Stomach (tissue), 8 donors: ENCODE measurements at regions not wholly inside any gene's neighbourhood (a gene's known extent, or its start where the extent isn't known, plus 50 kb on each side); places are given as distances from the start of the nearest gene placed in this dataset.

Source experiments
- DNase-seq, 2 donors: peaks; one replicate each; pipeline versions ENCODE4 v3.0.0 to v3.0.0-alpha.2; 2013 to 2019
- H3K27ac ChIP-seq, 5 donors: fragments of 200-600 bp in 4 of 5; sonication (generic) in 4 of 5; one replicate each; pipeline ENCODE4 v1.5.1; 2013 to 2019; ENCODE audit warnings: mild to moderate bottlenecking in 1 of 5, moderate library complexity in 1 of 5
- H3K27me3 ChIP-seq, 3 donors: fragments of 200-600 bp; sonication (generic); one replicate each; pipeline ENCODE4 v1.5.1; 2017 to 2019; ENCODE audit warnings: mixed run types in 1 of 3
- H3K36me3 ChIP-seq, 4 donors: fragments of 200-600 bp; sonication (generic); 1 replicate in 3 of 4; 2 replicates in 1 of 4; pipeline ENCODE4 v1.5.1; 2016 to 2019
- H3K4me1 ChIP-seq, 4 donors: fragments of 200-600 bp; sonication (generic); one replicate each; pipeline ENCODE4 v1.5.1; 2016 to 2019
- H3K4me3 ChIP-seq, 4 donors: fragments of 200-600 bp; sonication (generic) in 3 of 4; one replicate each; pipeline ENCODE4 v1.5.1; 2016 to 2019; ENCODE audit warnings: mild to moderate bottlenecking in 1 of 4
- H3K9me3 ChIP-seq, 4 donors: fragments of 200-600 bp; sonication (generic); one replicate each; pipeline ENCODE4 v1.5.1; 2016 to 2019
- EP300 ChIP-seq: sonication (generic); formaldehyde crosslinking; IDR thresholded peaks from one replicate; pipeline ENCODE4 v1.6.1; 2017; ENCODE audit warnings: antibody characterized with exemption
- POLR2A ChIP-seq, 4 donors: fragments of 450-650 bp; IDR thresholded peaks; one replicate each; pipeline ENCODE4 v1.6.1; 2016; ENCODE audit warnings: antibody characterized with exemption in 4 of 4, control low read depth in 2 of 4, mild to moderate bottlenecking in 1 of 4, moderate library complexity in 1 of 4
- POLR2AphosphoS5 ChIP-seq, 3 donors: sonication (generic); formaldehyde crosslinking; IDR thresholded peaks; one replicate each; pipeline ENCODE4 v1.6.1; 2016; ENCODE audit warnings: antibody characterized with exemption in 3 of 3
- WGBS, 5 donors: extraction: QIAGEN DNeasy Blood & Tissue Kit in 3 of 5; methylation state at CpG; one replicate each; pipeline versions ENCODE4 v1.1.5 to v1.1.7; 2013 to 2018; 5-methylcytosine and 5-hydroxymethylcytosine counted together
- intact Hi-C: fragments of 100-400 bp; cut with DNase I; formaldehyde crosslinking; loops from one replicate; pipeline ENCODE4 v1.15.1; 2023; ENCODE audit warnings: low total_unique reads
- TF ChIP-seq, protein P1 (sequence below), 7 experiments: fragments of 450-650 bp in 4 of 7; fragments of 200-600 bp in 3 of 7; sonication (generic) in 3 of 7; IDR thresholded peaks; one replicate each; pipeline ENCODE4 v1.5.1; 2016 to 2019; ENCODE audit warnings: antibody characterized with exemption in 7 of 7, control low read depth in 2 of 7, mild to moderate bottlenecking in 1 of 7
- donor health status: healthy with polysubstance abuse.
- donor health status: Bipolar disorder and iron deficiency.
- donor health status: healthy.

DNA sequence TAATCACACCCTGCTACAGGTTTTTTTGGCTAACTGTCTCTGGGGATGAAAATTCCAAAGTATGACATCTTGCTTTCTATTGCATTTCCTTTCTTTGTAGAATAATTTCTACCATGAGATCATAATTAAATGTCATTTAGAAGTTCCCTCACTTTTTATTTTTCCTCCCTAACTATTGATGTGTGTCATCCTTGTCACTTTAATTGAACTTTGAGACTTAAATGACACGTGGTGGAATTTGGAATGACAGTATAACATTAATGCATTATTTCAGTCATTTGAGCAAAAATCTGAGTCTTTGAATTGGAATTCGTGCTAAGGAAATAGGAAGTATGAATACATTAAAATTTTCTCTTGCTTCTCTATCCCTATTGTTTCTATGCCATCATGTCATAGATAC lies 745.4 kb downstream of the PDHA2 start:
- WGBS, 5 donors: 69 to 75% (median 74%) methylated on average over 2 of the region's 2 CpGs
- TF ChIP-seq, protein P1, sequence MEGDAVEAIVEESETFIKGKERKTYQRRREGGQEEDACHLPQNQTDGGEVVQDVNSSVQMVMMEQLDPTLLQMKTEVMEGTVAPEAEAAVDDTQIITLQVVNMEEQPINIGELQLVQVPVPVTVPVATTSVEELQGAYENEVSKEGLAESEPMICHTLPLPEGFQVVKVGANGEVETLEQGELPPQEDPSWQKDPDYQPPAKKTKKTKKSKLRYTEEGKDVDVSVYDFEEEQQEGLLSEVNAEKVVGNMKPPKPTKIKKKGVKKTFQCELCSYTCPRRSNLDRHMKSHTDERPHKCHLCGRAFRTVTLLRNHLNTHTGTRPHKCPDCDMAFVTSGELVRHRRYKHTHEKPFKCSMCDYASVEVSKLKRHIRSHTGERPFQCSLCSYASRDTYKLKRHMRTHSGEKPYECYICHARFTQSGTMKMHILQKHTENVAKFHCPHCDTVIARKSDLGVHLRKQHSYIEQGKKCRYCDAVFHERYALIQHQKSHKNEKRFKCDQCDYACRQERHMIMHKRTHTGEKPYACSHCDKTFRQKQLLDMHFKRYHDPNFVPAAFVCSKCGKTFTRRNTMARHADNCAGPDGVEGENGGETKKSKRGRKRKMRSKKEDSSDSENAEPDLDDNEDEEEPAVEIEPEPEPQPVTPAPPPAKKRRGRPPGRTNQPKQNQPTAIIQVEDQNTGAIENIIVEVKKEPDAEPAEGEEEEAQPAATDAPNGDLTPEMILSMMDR (IDR thresholded peaks at IDR 0.05): no peak
- TF ChIP-seq EP300 (no peak), POLR2A (IDR thresholded peaks at IDR 0.05) (no peak)
- Histone ChIP-seq H3K4me3 (no peak overlapping the region), H3K9me3 (no peaks in the 10 kb centered on the region), H3K4me1 (no peaks in the 10 kb centered on the region), H3K27me3 (no peaks in the 10 kb centered on the region), H3K36me3 (no peaks in the 10 kb centered on the region), H3K27ac (no peak overlapping the region)
- no peak for DNase-seq
- intact Hi-C loops: no loop called here

DNA sequence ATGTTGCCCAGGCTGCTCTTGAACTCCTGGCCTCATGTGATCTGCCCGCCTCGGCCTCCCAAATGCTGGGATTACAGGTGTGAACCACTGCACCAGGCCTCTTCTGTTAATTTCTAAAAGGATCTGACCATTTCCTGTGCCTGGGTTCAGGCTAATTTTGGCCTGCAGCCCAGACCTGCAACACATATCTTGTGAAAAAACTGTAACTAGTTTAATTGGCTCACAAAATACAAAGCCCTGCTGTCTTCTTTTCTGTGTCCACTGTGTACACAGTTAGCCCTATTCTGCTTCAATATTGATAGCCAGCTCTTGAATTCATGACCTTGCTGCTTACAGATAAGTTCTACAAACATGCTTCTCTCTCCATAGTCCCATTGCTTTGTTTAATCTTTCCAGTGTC lies 753.5 kb downstream of the PDHA2 start:
- Histone ChIP-seq H3K36me3 (no peaks in the 10 kb centered on the region), H3K27me3 (no peaks in the 10 kb centered on the region), H3K4me1 (peaks cover 0 to 6% (median 0%) of the 10 kb centered on the region in 4 donors), H3K9me3 (no peaks in the 10 kb centered on the region), H3K27ac (no peak overlapping the region), H3K4me3 (no peak overlapping the region)
- 21 to 55% (median 28%) methylated on average over 2 of the region's 2 CpGs for WGBS, 5 donors
- peak; percentile 60 to 72 for DNase-seq
- intact Hi-C loops: no loop called here
- no peak for TF ChIP-seq POLR2A (IDR thresholded peaks at IDR 0.05)
- TF ChIP-seq POLR2AphosphoS5 (IDR thresholded peaks at IDR 0.05): peak in 2 of 3 donors; percentile 51 to 58

DNA sequence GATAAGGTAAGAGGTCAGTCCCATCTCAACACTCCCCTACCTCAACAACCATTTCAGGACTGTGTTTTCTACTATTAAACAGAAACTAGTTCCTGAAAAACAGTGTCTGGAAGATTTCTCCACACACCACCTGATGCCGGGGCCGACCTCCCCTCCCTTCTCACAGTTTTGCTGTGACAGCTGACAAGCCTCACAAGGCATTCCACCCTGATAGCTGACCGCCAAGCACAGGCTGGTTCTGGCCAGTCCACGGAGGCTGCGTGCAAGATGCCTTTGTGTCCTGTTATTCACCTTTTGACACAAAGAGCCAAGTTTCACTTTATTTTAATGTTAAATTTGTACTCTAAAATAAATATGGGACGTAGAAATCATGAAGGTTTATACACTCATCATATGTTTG lies 758.6 kb downstream of the PDHA2 start:
- H3K4me3 ChIP-seq: no peak overlapping the region
- H3K36me3 ChIP-seq: no peaks in the 10 kb centered on the region
- DNase-seq: peak in 1 of 2 donors; percentile 62
- H3K27me3 ChIP-seq: no peaks in the 10 kb centered on the region
- peaks cover 0 to 4% (median 0%) of the 10 kb centered on the region in 4 donors for H3K4me1 ChIP-seq
- H3K27ac ChIP-seq: no peak overlapping the region
- no peaks in the 10 kb centered on the region for H3K9me3 ChIP-seq
- 23 to 49% (median 39%) methylated on average over 6 of the region's 6 CpGs for WGBS, 5 donors
- intact Hi-C loops: no loop called here
- TF ChIP-seq, protein P1 (IDR thresholded peaks at IDR 0.05): no peak
- TF ChIP-seq EP300 (no peak), POLR2A (IDR thresholded peaks at IDR 0.05) (no peak), POLR2AphosphoS5 (IDR thresholded peaks at IDR 0.05) (no peak)

DNA sequence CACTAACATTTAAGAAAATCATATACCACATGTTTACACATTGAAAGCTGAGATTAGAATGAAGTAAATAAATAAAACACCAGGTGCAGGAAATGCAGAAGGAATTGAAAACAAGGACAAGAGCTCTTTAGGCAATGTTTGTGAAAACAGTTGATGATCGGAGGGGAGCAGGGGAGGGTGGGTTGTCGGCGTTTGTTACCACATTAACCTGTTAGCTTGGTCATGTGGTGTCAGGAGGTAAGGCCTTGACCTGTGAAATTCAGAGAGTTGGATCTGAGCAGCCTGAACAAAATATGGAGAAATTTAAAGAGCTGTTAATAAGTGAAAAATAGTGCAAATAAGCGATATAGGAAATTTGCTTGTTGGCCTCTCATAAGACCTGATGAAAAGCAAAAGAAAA lies 759.9 kb downstream of the PDHA2 start:
- intact Hi-C loops: no loop called here
- Histone ChIP-seq H3K4me1 (no peaks in the 10 kb centered on the region), H3K36me3 (no peaks in the 10 kb centered on the region), H3K27ac (no peak overlapping the region), H3K27me3 (no peaks in the 10 kb centered on the region), H3K9me3 (no peaks in the 10 kb centered on the region), H3K4me3 (no peak overlapping the region)
- TF ChIP-seq, protein P1 (IDR thresholded peaks at IDR 0.05): no peak
- TF ChIP-seq POLR2A (IDR thresholded peaks at IDR 0.05) (no peak), EP300 (no peak), POLR2AphosphoS5 (IDR thresholded peaks at IDR 0.05) (no peak)
- DNase-seq: no peak
- WGBS, 5 donors: 74 to 86% (median 80%) methylated on average over 4 of the region's 4 CpGs

DNA sequence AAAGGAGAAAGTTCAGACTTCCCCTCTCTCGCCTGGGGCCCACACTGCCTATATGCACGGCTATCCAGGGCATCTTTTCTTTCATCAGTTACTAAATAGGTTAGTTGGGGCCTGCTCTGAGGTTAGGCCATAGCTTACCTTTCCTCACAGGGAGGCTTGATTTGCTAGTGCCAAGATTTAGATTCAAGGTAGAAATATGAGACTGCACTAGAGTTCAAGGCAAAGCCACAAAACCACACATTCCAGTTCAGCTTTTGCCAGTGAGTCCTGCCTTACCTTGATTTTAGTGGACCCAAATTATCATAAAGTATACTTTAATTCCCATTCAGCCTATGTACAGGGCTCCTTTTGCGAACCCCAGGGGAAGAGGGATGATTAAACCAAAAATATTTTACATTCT lies 762.8 kb downstream of the PDHA2 start:
- no peak for DNase-seq
- TF ChIP-seq EP300: no peak
- no peak for TF ChIP-seq POLR2AphosphoS5 (IDR thresholded peaks at IDR 0.05)
- TF ChIP-seq POLR2A (IDR thresholded peaks at IDR 0.05): no peak
- TF ChIP-seq, protein P1 (IDR thresholded peaks at IDR 0.05): no peak
- 45 to 81% (median 73%) methylated on average over 3 of the region's 3 CpGs for WGBS, 5 donors
- H3K4me3 ChIP-seq: no peak overlapping the region
- no peak overlapping the region for H3K27ac ChIP-seq
- no peaks in the 10 kb centered on the region for H3K36me3 ChIP-seq
- H3K4me1 ChIP-seq: no peaks in the 10 kb centered on the region
- intact Hi-C loops: no loop called here
- H3K9me3 ChIP-seq: no peaks in the 10 kb centered on the region
- H3K27me3 ChIP-seq: no peaks in the 10 kb centered on the region
